ENCODE measurements at regions not wholly inside any gene's neighbourhood (a gene's known extent, or its start where the extent isn't known, plus 50 kb on each side); places are given as distances from the start of the nearest gene placed in this dataset.

DNA sequence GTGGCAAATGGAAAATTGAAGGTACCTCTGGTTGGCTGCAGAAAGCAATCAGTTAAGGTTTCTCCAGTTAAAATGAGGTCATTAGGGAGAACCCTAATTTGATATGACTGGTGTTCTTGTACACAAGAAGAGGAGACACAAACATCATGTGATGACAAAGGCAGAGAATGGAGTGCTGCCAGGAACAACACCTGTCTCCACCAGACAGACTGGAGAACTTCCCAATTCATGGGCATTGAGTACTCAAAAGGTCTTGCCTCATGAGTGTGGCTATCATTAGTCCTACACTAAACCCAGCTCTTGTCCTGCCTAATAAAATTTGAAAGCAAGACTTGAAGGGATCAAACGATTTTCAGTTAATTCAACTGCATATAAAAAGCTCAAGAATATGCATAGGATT is 152.6 kb downstream of the PTPN20 start:
- H3K9me3 Mint-ChIP-seq (ENCODE audit: unreplicated experiment): no peaks in the 10 kb centered on the region
- TF ChIP-seq, protein P1, sequence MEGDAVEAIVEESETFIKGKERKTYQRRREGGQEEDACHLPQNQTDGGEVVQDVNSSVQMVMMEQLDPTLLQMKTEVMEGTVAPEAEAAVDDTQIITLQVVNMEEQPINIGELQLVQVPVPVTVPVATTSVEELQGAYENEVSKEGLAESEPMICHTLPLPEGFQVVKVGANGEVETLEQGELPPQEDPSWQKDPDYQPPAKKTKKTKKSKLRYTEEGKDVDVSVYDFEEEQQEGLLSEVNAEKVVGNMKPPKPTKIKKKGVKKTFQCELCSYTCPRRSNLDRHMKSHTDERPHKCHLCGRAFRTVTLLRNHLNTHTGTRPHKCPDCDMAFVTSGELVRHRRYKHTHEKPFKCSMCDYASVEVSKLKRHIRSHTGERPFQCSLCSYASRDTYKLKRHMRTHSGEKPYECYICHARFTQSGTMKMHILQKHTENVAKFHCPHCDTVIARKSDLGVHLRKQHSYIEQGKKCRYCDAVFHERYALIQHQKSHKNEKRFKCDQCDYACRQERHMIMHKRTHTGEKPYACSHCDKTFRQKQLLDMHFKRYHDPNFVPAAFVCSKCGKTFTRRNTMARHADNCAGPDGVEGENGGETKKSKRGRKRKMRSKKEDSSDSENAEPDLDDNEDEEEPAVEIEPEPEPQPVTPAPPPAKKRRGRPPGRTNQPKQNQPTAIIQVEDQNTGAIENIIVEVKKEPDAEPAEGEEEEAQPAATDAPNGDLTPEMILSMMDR (IDR thresholded peaks at IDR 0.05; ENCODE audit: unreplicated experiment): no peak
- no peaks in the 10 kb centered on the region for H3K4me1 Mint-ChIP-seq (ENCODE audit: insufficient read depth, unreplicated experiment)
- ChIA-PET CTCF (no interaction called here), POLR2A (interaction anchor here (1.0 kb wide), 1 partner anchor 12 kb away, joined by 3 read pairs; no protein-coding TSS in a partner anchor)
- BruUV-seq (replicated peaks): no TSS peak
- no peak for DNase-seq (ENCODE audit: unreplicated experiment)
- intact Hi-C loops (cut with micrococcal nuclease): no loop called here
- no peak overlapping the region for H3K4me3 Mint-ChIP-seq (ENCODE audit: unreplicated experiment)
- H3K27ac Mint-ChIP-seq (ENCODE audit: low read depth, unreplicated experiment): no peak overlapping the region
- no peaks in the 10 kb centered on the region for H3K36me3 Mint-ChIP-seq (ENCODE audit: insufficient read depth, unreplicated experiment)
- peaks cover 71% of the 10 kb centered on the region for H3K27me3 Mint-ChIP-seq (ENCODE audit: insufficient read depth, unreplicated experiment)

DNA sequence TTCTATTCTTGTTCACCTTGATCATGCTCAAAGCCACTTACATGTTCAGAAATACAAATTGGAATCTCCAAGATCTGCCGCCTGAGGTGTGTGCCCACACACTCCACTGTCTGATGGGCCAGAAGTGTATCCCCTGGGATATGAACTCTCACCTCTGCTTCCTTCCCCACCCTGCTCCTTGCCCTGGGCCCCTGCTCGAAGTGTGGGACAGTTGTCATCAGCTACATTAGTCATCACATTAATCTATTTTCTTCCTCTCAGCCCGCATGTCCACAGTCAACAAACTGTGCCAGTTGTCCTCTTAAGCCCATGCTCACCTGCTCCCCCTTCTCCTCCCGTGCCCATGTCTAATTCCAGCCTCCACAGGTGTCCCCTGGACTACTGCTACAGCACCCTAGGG is 154.7 kb downstream of the PTPN20 start:
- no TSS peak for BruUV-seq (replicated peaks)
- Mint-ChIP-seq H3K36me3 (ENCODE audit: insufficient read depth, unreplicated experiment) (no peaks in the 10 kb centered on the region), H3K4me1 (ENCODE audit: insufficient read depth, unreplicated experiment) (no peaks in the 10 kb centered on the region), H3K9me3 (ENCODE audit: unreplicated experiment) (no peaks in the 10 kb centered on the region), H3K27ac (ENCODE audit: low read depth, unreplicated experiment) (no peak overlapping the region), H3K27me3 (ENCODE audit: insufficient read depth, unreplicated experiment) (peaks cover 61% of the 10 kb centered on the region), H3K4me3 (ENCODE audit: unreplicated experiment) (no peak overlapping the region)
- CTCF ChIA-PET: interaction anchor here (1.6 kb wide), 1 partner anchor 41 kb away, joined by 3 read pairs; no protein-coding TSS in a partner anchor
- intact Hi-C loops (cut with micrococcal nuclease): no loop called here
- no peak for DNase-seq (ENCODE audit: unreplicated experiment)
- TF ChIP-seq, protein P1 (IDR thresholded peaks at IDR 0.05; ENCODE audit: unreplicated experiment): no peak
- POLR2A ChIA-PET: interaction anchor here (0.7 kb wide), 1 partner anchor 83 kb away, joined by 3 read pairs; no protein-coding TSS in a partner anchor

DNA sequence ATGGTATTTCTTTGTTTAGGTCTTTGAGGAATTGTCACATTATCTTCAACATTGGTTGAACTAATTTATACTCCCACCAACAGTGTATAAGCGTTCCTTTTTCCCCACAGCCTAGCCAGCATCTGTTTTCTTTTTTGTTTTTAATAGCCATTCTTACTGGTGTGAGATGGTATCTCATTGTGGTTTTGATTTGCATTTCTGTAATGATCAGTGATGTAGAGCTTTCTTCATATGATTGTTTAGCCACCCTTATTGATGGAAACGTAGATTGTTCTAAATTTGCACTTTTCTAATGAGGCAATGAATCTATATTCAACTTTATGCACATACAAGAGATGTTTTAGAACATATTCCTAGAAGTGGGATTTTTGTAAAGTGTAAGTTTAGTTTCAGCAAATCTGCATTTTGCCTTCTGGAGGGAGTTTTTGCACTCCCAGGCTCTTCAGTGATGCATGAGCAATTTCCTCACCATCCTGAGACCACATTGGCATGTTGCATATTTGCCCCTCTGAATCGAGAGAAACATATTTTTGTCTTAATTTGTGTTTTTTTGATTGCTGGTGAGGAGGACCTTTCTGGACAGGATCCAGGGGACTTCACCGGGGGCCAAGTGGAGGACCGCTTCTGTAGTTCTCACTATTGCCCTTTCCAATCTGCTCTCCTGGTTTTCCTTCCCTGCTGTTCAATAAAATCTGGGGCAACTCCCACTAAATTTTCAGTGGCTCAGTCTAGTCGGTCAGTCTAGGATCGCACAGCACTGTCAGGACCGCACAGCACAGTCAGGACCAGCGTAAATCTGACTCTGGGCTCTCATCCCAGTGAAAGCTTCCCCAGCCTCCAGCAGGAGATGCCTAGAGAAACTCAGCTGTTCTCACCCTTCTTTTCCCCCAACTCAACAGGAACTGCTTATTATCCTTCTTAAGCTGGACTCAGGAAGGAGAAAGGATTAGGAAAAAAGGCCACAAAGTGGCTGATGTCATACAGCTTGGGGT is 157.0 kb downstream of the PTPN20 start:
- Mint-ChIP-seq H3K36me3 (ENCODE audit: insufficient read depth, unreplicated experiment) (no peaks in the 10 kb centered on the region), H3K27ac (ENCODE audit: low read depth, unreplicated experiment) (no peak overlapping the region), H3K4me3 (ENCODE audit: unreplicated experiment) (no peak overlapping the region), H3K27me3 (ENCODE audit: insufficient read depth, unreplicated experiment) (peaks cover 61% of the 10 kb centered on the region), H3K9me3 (ENCODE audit: unreplicated experiment) (no peaks in the 10 kb centered on the region), H3K4me1 (ENCODE audit: insufficient read depth, unreplicated experiment) (no peaks in the 10 kb centered on the region)
- POLR2A ChIA-PET: interaction anchor here (1.2 kb wide), 1 partner anchor 70 kb away, joined by 3 read pairs; no protein-coding TSS in a partner anchor
- CTCF ChIA-PET: interaction anchor here (0.7 to 1.2 kb wide), 2 partner anchors 44 to 139 kb away, joined by 3 to 5 read pairs; no protein-coding TSS in a partner anchor
- no peak for DNase-seq (ENCODE audit: unreplicated experiment)
- TF ChIP-seq, protein P1 (IDR thresholded peaks at IDR 0.05; ENCODE audit: unreplicated experiment): no peak
- intact Hi-C loops (cut with micrococcal nuclease): no loop called here
- no TSS peak for BruUV-seq (replicated peaks)

DNA sequence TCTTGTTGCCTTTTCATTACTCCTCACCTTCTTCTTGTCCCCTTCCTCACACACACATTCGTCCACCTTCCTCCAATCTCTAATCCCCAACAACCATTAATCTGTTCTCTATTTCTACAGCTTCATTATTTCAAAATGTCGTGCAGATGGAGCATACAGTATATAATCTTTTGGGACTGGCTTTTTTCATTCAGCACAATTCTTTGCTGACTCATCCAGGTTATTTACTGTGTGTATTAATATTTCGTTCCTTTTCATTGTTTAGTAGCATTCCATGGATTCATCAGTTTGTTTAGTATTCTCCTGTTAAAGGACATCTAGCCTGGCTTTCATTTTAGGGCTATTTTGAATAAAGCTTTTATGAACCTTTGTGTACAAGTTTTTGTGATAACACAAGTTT is 159.3 kb downstream of the PTPN20 start:
- ChIA-PET CTCF (interaction anchor here (0.6 to 3.2 kb wide), 4 partner anchors 15 to 237 kb away, joined by 3 to 17 read pairs (median 5); no protein-coding TSS in a partner anchor), POLR2A (interaction anchor here (1.5 kb wide), 1 partner anchor 55 kb away, joined by 3 read pairs; no protein-coding TSS in a partner anchor)
- no peaks in the 10 kb centered on the region for H3K4me1 Mint-ChIP-seq (ENCODE audit: insufficient read depth, unreplicated experiment)
- no peak overlapping the region for H3K4me3 Mint-ChIP-seq (ENCODE audit: unreplicated experiment)
- intact Hi-C loops (cut with micrococcal nuclease): no loop called here
- H3K9me3 Mint-ChIP-seq (ENCODE audit: unreplicated experiment): no peaks in the 10 kb centered on the region
- peaks cover 53% of the 10 kb centered on the region for H3K27me3 Mint-ChIP-seq (ENCODE audit: insufficient read depth, unreplicated experiment)
- no TSS peak for BruUV-seq (replicated peaks)
- H3K27ac Mint-ChIP-seq (ENCODE audit: low read depth, unreplicated experiment): no peak overlapping the region
- TF ChIP-seq, protein P1 (IDR thresholded peaks at IDR 0.05; ENCODE audit: unreplicated experiment): no peak
- H3K36me3 Mint-ChIP-seq (ENCODE audit: insufficient read depth, unreplicated experiment): no peaks in the 10 kb centered on the region
- DNase-seq (ENCODE audit: unreplicated experiment): no peak
